Esophagus squamous epithelium (tissue), 5 donors: ENCODE measurements at regions not wholly inside any gene's neighbourhood (a gene's known extent, or its start where the extent isn't known, plus 50 kb on each side); places are given as distances from the start of the nearest gene placed in this dataset.

Experiments
- DNase-seq: peaks from one replicate; lab custom pipeline; 2025; lab: John Stamatoyannopoulos, UW
- H3K27ac ChIP-seq, 4 donors: fragments of 200-600 bp; sonication (generic); one replicate each; pipeline ENCODE4 v1.5.1; 2016 to 2019; ENCODE audit warnings: mild to moderate bottlenecking in 1 of 4
- H3K27me3 ChIP-seq, 4 donors: fragments of 200-600 bp; sonication (generic); 1 replicate in 3 of 4; 2 replicates in 1 of 4; pipeline versions ENCODE4 v1.5.1 to v1.6.0; 2017 to 2021; ENCODE audit warnings: antibody characterized with exemption in 1 of 4
- H3K36me3 ChIP-seq, 3 donors: fragments of 200-600 bp; sonication (generic); one replicate each; pipeline ENCODE4 v1.5.1; 2016 to 2019
- H3K4me1 ChIP-seq, 3 donors: fragments of 200-600 bp; sonication (generic); one replicate each; pipeline ENCODE4 v1.5.1; 2017 to 2019
- H3K4me3 ChIP-seq, 4 donors: fragments of 200-600 bp; sonication (generic); 1 replicate in 3 of 4; 2 replicates in 1 of 4; pipeline ENCODE4 v1.5.1; 2016 to 2019; ENCODE audit warnings: mild to moderate bottlenecking in 2 of 4, moderate library complexity in 1 of 4
- H3K9me3 ChIP-seq, 3 donors: fragments of 200-600 bp; sonication (generic); one replicate each; pipeline ENCODE4 v1.5.1; 2016 to 2019
- CTCF ChIP-seq, 6 experiments: fragments of 450-650 bp in 4 of 6; fragments of 200-600 bp in 2 of 6; sonication (generic) in 2 of 6; IDR thresholded peaks; one replicate each; pipeline ENCODE4 v1.5.1; 2016 to 2019; ENCODE audit warnings: antibody characterized with exemption in 6 of 6, mild to moderate bottlenecking in 4 of 6, moderate library complexity in 4 of 6
- POLR2A ChIP-seq, 4 donors: fragments of 450-650 bp; IDR thresholded peaks; one replicate each; pipeline ENCODE4 v1.6.1; 2017; ENCODE audit warnings: antibody characterized with exemption in 4 of 4, mild to moderate bottlenecking in 4 of 4, moderate library complexity in 3 of 4
- WGBS, 2 donors: methylation state at CpG; one replicate each; pipeline ENCODE4 v1.1.5; 2018; 5-methylcytosine and 5-hydroxymethylcytosine counted together
- intact Hi-C: fragments of 100-400 bp; cut with DNase I; formaldehyde crosslinking; loops from one replicate; pipeline ENCODE4 v1.15.0; 2022
- donor health status: DM: yes; HTN: yes; CAD: no.

GRCh38 chr2:239522002-239522739 is 121.4 kb upstream of the HDAC4 start:
- peaks cover 0 to 12% (median 0%) of the 10 kb centered on the region in 4 donors for H3K27me3 ChIP-seq
- no peaks in the 10 kb centered on the region for H3K9me3 ChIP-seq
- H3K4me3 ChIP-seq: no peak overlapping the region
- intact Hi-C loops: no loop called here
- TF ChIP-seq CTCF (IDR thresholded peaks at IDR 0.05): no peak
- TF ChIP-seq POLR2A (IDR thresholded peaks at IDR 0.05): no peak
- 72 to 84% methylated on average over 15 of the region's 15 CpGs for WGBS, 2 donors
- H3K27ac ChIP-seq: no peak overlapping the region
- no peaks in the 10 kb centered on the region for H3K4me1 ChIP-seq
- H3K36me3 ChIP-seq: no peaks in the 10 kb centered on the region
- DNase-seq: no peak

- TF ChIP-seq CTCF (IDR thresholded peaks at IDR 0.05) (no peak), POLR2A (IDR thresholded peaks at IDR 0.05) (no peak)
- H3K4me3 ChIP-seq: no peak overlapping the region
- no peaks in the 10 kb centered on the region for H3K9me3 ChIP-seq
- no peak overlapping the region for H3K27ac ChIP-seq
- H3K27me3 ChIP-seq: peaks cover 0 to 12% (median 0%) of the 10 kb centered on the region in 4 donors
- no peaks in the 10 kb centered on the region for H3K36me3 ChIP-seq
- intact Hi-C loops: no loop called here
- no peak for DNase-seq
- H3K4me1 ChIP-seq: no peaks in the 10 kb centered on the region
- WGBS, 2 donors: 84 to 90% methylated on average over 2 of the region's 6 CpGs
These were observed 120.6 kb upstream of the HDAC4 start for GRCh38 chr2:239521518-239521815.

- DNase-seq: no peak
- H3K27ac ChIP-seq: no peak overlapping the region
- 89 to 93% methylated on average over 12 to 19 of the region's 29 CpGs for WGBS, 2 donors
These were observed 120.1 kb upstream of the HDAC4 start for GRCh38 chr2:239520811-239521517.

GRCh38 chr2:239519921-239520585 is 119.2 kb upstream of the HDAC4 start:
- DNase-seq: no peak
- Histone ChIP-seq H3K9me3 (no peaks in the 10 kb centered on the region), H3K4me1 (no peaks in the 10 kb centered on the region), H3K27me3 (peaks cover 0 to 15% (median 0%) of the 10 kb centered on the region in 4 donors), H3K36me3 (no peaks in the 10 kb centered on the region), H3K27ac (no peak overlapping the region), H3K4me3 (no peak overlapping the region)
- intact Hi-C loops: no loop called here
- no peak for TF ChIP-seq CTCF (IDR thresholded peaks at IDR 0.05)
- no peak for TF ChIP-seq POLR2A (IDR thresholded peaks at IDR 0.05)
- WGBS, 2 donors: 72 to 86% methylated on average over 5 to 16 of the region's 17 CpGs

More at GRCh38 chr2:239520811-239521517, 120.1 kb upstream of the HDAC4 start:
- intact Hi-C loops: no loop called here
- Histone ChIP-seq H3K9me3 (no peaks in the 10 kb centered on the region), H3K27me3 (peaks cover 0 to 9% (median 0%) of the 10 kb centered on the region in 4 donors), H3K4me1 (no peaks in the 10 kb centered on the region), H3K4me3 (no peak overlapping the region), H3K36me3 (no peaks in the 10 kb centered on the region)
- TF ChIP-seq CTCF (IDR thresholded peaks at IDR 0.05) (no peak), POLR2A (IDR thresholded peaks at IDR 0.05) (no peak)
